Trophoblast cell (in vitro differentiated cells and primary cell): ENCODE measurements at regions not wholly inside any gene's neighbourhood (a gene's known extent, or its start where the extent isn't known, plus 50 kb on each side); places are given as distances from the start of the nearest gene placed in this dataset.
A peak's percentile ranks its signal among the peaks of the same experiment; 100 is the strongest.

ENCODE experiments used
- DNase-seq, 2 donors: peaks; one replicate each; pipeline ENCODE4 v3.0.0-alpha.2; 2016
- H2AFZ ChIP-seq: 2 replicates; pipeline ENCODE4 v1.6.1; 2013; ENCODE audit warnings: low read length, moderate library complexity, mild to moderate bottlenecking; ENCODE audit not compliant: insufficient read depth, poor library complexity
- H2AK5ac ChIP-seq: 2 replicates; pipeline ENCODE4 v1.6.1; 2013; ENCODE audit warnings: mild to moderate bottlenecking, low read length
- H2BK120ac ChIP-seq: 2 replicates; pipeline ENCODE4 v1.6.1; 2013; ENCODE audit warnings: low read length, mild to moderate bottlenecking, moderate library complexity; ENCODE audit not compliant: insufficient read depth, poor library complexity
- H2BK12ac ChIP-seq: 2 replicates; pipeline ENCODE4 v1.6.1; 2013; ENCODE audit warnings: mild to moderate bottlenecking, low read length, moderate library complexity
- H2BK5ac ChIP-seq: 2 replicates; pipeline ENCODE4 v1.6.1; 2013; ENCODE audit warnings: low read length, low read depth, moderate library complexity, mild to moderate bottlenecking; ENCODE audit not compliant: poor library complexity
- H3K14ac ChIP-seq: 2 replicates; pipeline ENCODE4 v1.6.1; 2013; ENCODE audit warnings: mild to moderate bottlenecking, low read length
- H3K18ac ChIP-seq: 2 replicates; pipeline ENCODE4 v1.6.1; 2013; ENCODE audit warnings: mild to moderate bottlenecking, low read length
- H3K23ac ChIP-seq: 2 replicates; pipeline ENCODE4 v1.6.1; 2013; ENCODE audit warnings: low read length
- H3K27ac ChIP-seq: 2 replicates; pipeline ENCODE4 v1.5.1; 2013; ENCODE audit warnings: low read depth, mild to moderate bottlenecking, inconsistent platforms, low read length, moderate library complexity
- H3K27me3 ChIP-seq: 2 replicates; pipeline ENCODE4 v1.6.1; 2013; ENCODE audit warnings: inconsistent platforms, mild to moderate bottlenecking, low read length, moderate library complexity; ENCODE audit not compliant: insufficient read depth
- H3K36me3 ChIP-seq, 2 experiments: 1 replicate in 1 of 2; 2 replicates in 1 of 2; pipeline ENCODE4 v1.6.1; 2013; ENCODE audit warnings: low read length in 2 of 2, mild to moderate bottlenecking in 2 of 2, moderate library complexity in 1 of 2; ENCODE audit not compliant: insufficient read depth in 2 of 2, control insufficient read depth in 1 of 2
- H3K4ac ChIP-seq: 2 replicates; pipeline ENCODE4 v1.6.1; 2013; ENCODE audit warnings: low read depth, mild to moderate bottlenecking, low read length, moderate library complexity
- H3K4me1 ChIP-seq, 2 experiments: 1 replicate in 1 of 2; 2 replicates in 1 of 2; pipeline ENCODE4 v1.6.1; 2013; ENCODE audit warnings: low read length in 2 of 2, mild to moderate bottlenecking in 2 of 2, moderate library complexity in 1 of 2; ENCODE audit not compliant: insufficient read depth in 2 of 2, control insufficient read depth in 1 of 2
- H3K4me2 ChIP-seq: 2 replicates; pipeline ENCODE4 v1.6.1; 2013; ENCODE audit warnings: inconsistent platforms, mild to moderate bottlenecking, low read length, moderate library complexity
- H3K4me3 ChIP-seq: 2 replicates; pipeline ENCODE4 v1.5.1; 2013; ENCODE audit warnings: mild to moderate bottlenecking, low read depth, low read length, inconsistent platforms
- H3K79me1 ChIP-seq: one replicate; pipeline ENCODE4 v1.6.1; 2013; ENCODE audit warnings: low read length
- H3K79me2 ChIP-seq: 2 replicates; pipeline ENCODE4 v1.6.1; 2013; ENCODE audit warnings: low read length, mild to moderate bottlenecking; ENCODE audit not compliant: control insufficient read depth, insufficient read depth, poor library complexity
- H3K9ac ChIP-seq: 2 replicates; pipeline ENCODE4 v1.6.1; 2013; ENCODE audit warnings: mild to moderate bottlenecking, low read length
- H3K9me3 ChIP-seq: 2 replicates; pipeline ENCODE4 v1.6.1; 2013; ENCODE audit warnings: low read depth, mild to moderate bottlenecking, control low read depth, inconsistent platforms, low read length; ENCODE audit not compliant: insufficient read depth
- H4K12ac ChIP-seq: 2 replicates; pipeline ENCODE4 v1.6.1; 2013; ENCODE audit warnings: low read depth, mild to moderate bottlenecking, low read length, moderate library complexity
- H4K8ac ChIP-seq: 2 replicates; pipeline ENCODE4 v1.6.1; 2013; ENCODE audit warnings: low read depth, mild to moderate bottlenecking, low read length, moderate library complexity
- H4K91ac ChIP-seq: one replicate; pipeline ENCODE4 v1.6.1; 2013; ENCODE audit warnings: low read depth, mild to moderate bottlenecking, low read length, moderate library complexity
- WGBS: extraction: QIAGEN DNeasy Blood & Tissue Kit; methylation state at CpG from one replicate; pipeline ENCODE4 v1.1.7; 2013; ENCODE audit warnings: missing lambda C conversion rate; ENCODE audit not compliant: insufficient read length, insufficient coverage; ENCODE audit errors: extremely low coverage; 5-methylcytosine and 5-hydroxymethylcytosine counted together

- Histone ChIP-seq H2AK5ac (no peak overlapping the region), H4K8ac (no peak overlapping the region), H2AFZ (no peak overlapping the region), H3K27me3 (no peaks in the 10 kb centered on the region), H3K4ac (no peak overlapping the region), H3K9me3 (no peaks in the 10 kb centered on the region), H3K27ac (no peak overlapping the region), H3K4me2 (no peak overlapping the region), H3K18ac (no peak overlapping the region), H3K36me3 (no peaks in the 10 kb centered on the region), H3K23ac (no peak overlapping the region), H4K12ac (no peak overlapping the region), H3K4me3 (no peak overlapping the region), H3K4me1 (no peaks in the 10 kb centered on the region), H2BK12ac (no peak overlapping the region), H3K79me2 (no peaks in the 10 kb centered on the region), H3K14ac (no peak overlapping the region), H4K91ac (no peak overlapping the region), H3K9ac (no peak overlapping the region), H2BK5ac (no peak overlapping the region), H2BK120ac (no peak overlapping the region), H3K79me1 (no peaks in the 10 kb centered on the region)
- peak in 1 of 2 donors; percentile 41 for DNase-seq
- whole genome bisulfite sequencing = no CpG with 5 or more reads among the region's 1 CpG
Measured at GRCh38 chr1:238196516-238196915, 305.8 kb upstream of the ZP4 start.

GRCh38 chr1:238191170-238191569, 300.4 kb upstream of the ZP4 start:
- no peak overlapping the region for H2AFZ ChIP-seq
- no peak overlapping the region for H2BK120ac ChIP-seq
- H3K27ac ChIP-seq = no peak overlapping the region
- no peak overlapping the region for H4K91ac ChIP-seq
- no peaks in the 10 kb centered on the region for H3K9me3 ChIP-seq
- H4K12ac ChIP-seq = no peak overlapping the region
- WGBS = no CpG with 5 or more reads among the region's 1 CpG
- no peak overlapping the region for H2AK5ac ChIP-seq
- no peak for DNase-seq
- no peaks in the 10 kb centered on the region for H3K27me3 ChIP-seq
- H3K4ac ChIP-seq = no peak overlapping the region
- H3K36me3 ChIP-seq = no peaks in the 10 kb centered on the region
- no peak overlapping the region for H2BK5ac ChIP-seq
- no peak overlapping the region for H2BK12ac ChIP-seq
- H3K23ac ChIP-seq = no peak overlapping the region
- H3K18ac ChIP-seq = no peak overlapping the region
- no peak overlapping the region for H3K9ac ChIP-seq
- H3K4me3 ChIP-seq = no peak overlapping the region
- H3K79me2 ChIP-seq = no peaks in the 10 kb centered on the region
- H3K79me1 ChIP-seq = no peaks in the 10 kb centered on the region
- H3K14ac ChIP-seq = no peak overlapping the region
- H3K4me2 ChIP-seq = no peak overlapping the region
- no peak overlapping the region for H4K8ac ChIP-seq
- no peaks in the 10 kb centered on the region for H3K4me1 ChIP-seq

- no peak overlapping the region for H3K4me3 ChIP-seq
- H3K4me1 ChIP-seq = no peaks in the 10 kb centered on the region
Measured at GRCh38 chr1:238187575-238187949, 296.8 kb upstream of the ZP4 start.

GRCh38 chr1:238186887-238187574, 296.3 kb upstream of the ZP4 start:
- H4K12ac ChIP-seq = no peak overlapping the region

More at GRCh38 chr1:238187575-238187949, 296.8 kb upstream of the ZP4 start:
- H3K27me3 ChIP-seq = no peaks in the 10 kb centered on the region
- H2BK5ac ChIP-seq = no peak overlapping the region
- H3K79me2 ChIP-seq = no peaks in the 10 kb centered on the region
- no CpG with 5 or more reads among the region's 3 CpGs for WGBS
- no peak overlapping the region for H3K27ac ChIP-seq
- no peaks in the 10 kb centered on the region for H3K79me1 ChIP-seq
- no peaks in the 10 kb centered on the region for H3K9me3 ChIP-seq
- H3K9ac ChIP-seq = no peak overlapping the region
- no peak overlapping the region for H2AFZ ChIP-seq
- H3K4me2 ChIP-seq = no peak overlapping the region
- no peak overlapping the region for H2AK5ac ChIP-seq
- no peak overlapping the region for H4K91ac ChIP-seq
- H3K4ac ChIP-seq = no peak overlapping the region
- no peaks in the 10 kb centered on the region for H3K36me3 ChIP-seq
- no peak for DNase-seq
- H3K18ac ChIP-seq = no peak overlapping the region
- H2BK120ac ChIP-seq = no peak overlapping the region
- H3K23ac ChIP-seq = no peak overlapping the region
- H4K8ac ChIP-seq = no peak overlapping the region
- no peak overlapping the region for H3K14ac ChIP-seq
- H4K12ac ChIP-seq = peak overlapping the region; percentile 13
- H2BK12ac ChIP-seq = no peak overlapping the region

More at GRCh38 chr1:238186887-238187574, 296.3 kb upstream of the ZP4 start:
- Histone ChIP-seq H3K27ac (no peak overlapping the region), H4K91ac (no peak overlapping the region), H3K18ac (no peak overlapping the region), H2AFZ (no peak overlapping the region), H3K9me3 (no peaks in the 10 kb centered on the region), H2BK12ac (no peak overlapping the region), H3K4me1 (no peaks in the 10 kb centered on the region), H3K4me2 (no peak overlapping the region), H4K8ac (no peak overlapping the region), H3K14ac (no peak overlapping the region), H3K4me3 (no peak overlapping the region), H2AK5ac (no peak overlapping the region), H3K9ac (no peak overlapping the region), H3K27me3 (no peaks in the 10 kb centered on the region), H3K79me2 (no peaks in the 10 kb centered on the region), H2BK5ac (no peak overlapping the region), H2BK120ac (no peak overlapping the region), H3K23ac (no peak overlapping the region), H3K36me3 (no peaks in the 10 kb centered on the region), H3K4ac (no peak overlapping the region), H3K79me1 (no peaks in the 10 kb centered on the region)
- WGBS = no CpG with 5 or more reads among the region's 4 CpGs
- DNase-seq = no peak
